H1 (cell line): ENCODE measurements at regions not wholly inside any gene's neighbourhood (a gene's known extent, or its start where the extent isn't known, plus 50 kb on each side); places are given as distances from the start of the nearest gene placed in this dataset.
"Not testable (repeated sequence)": the region's sequence is repeated elsewhere in the genome, so short reads cannot be mapped to it uniquely, and the experiment has no call there.

ENCODE experiments used
- CTCF ChIA-PET: fragments of 300-600 bp; sonication (Branson Sonifier 250); formaldehyde crosslinking; loops from one replicate; lab custom pipeline; 2021; ENCODE audit not compliant: partially characterized antibody; lab: Charles Lee
- POLR2A ChIA-PET: fragments of 300-600 bp; sonication (Branson Sonifier 250); formaldehyde crosslinking; loops from one replicate; lab custom pipeline; 2021; ENCODE audit warnings: inconsistent platforms; ENCODE audit not compliant: partially characterized antibody; lab: Charles Lee
- DNase-seq, 2 experiments: peaks; one replicate each; pipeline versions ENCODE4 v3.0.0 to v3.0.0-alpha.2; 2010 to 2022; ENCODE audit warnings: low spot score in 2 of 2, low read depth in 1 of 2, mixed read lengths in 1 of 2
- FAIRE-seq: peaks from 2 replicates; lab custom pipeline; 2011; peaks lifted over from hg19 to GRCh38; lab: Jason Lieb, UNC
- H2AFZ ChIP-seq: 2 replicates; pipeline ENCODE4 v1.8.1; 2012; ENCODE audit warnings: low read length, inconsistent platforms
- H2AK5ac ChIP-seq: 2 replicates; pipeline ENCODE4 v1.6.1; 2013; ENCODE audit warnings: low read depth, low read length
- H2BK120ac ChIP-seq: replicated peaks from 2 replicates; pipeline ENCODE3; 2013; ENCODE audit warnings: low read depth, low read length, inconsistent platforms
- H2BK12ac ChIP-seq: 2 replicates; pipeline ENCODE4 v1.6.1; 2013; ENCODE audit warnings: low read depth, low read length
- H2BK15ac ChIP-seq: 2 replicates; pipeline ENCODE4 v1.6.1; 2013; ENCODE audit warnings: low read length
- H2BK20ac ChIP-seq: 2 replicates; pipeline ENCODE4 v1.6.1; 2013; ENCODE audit warnings: low read length
- H2BK5ac ChIP-seq: 2 replicates; pipeline ENCODE4 v1.6.1; 2013; ENCODE audit warnings: low read depth, low read length
- H3K14ac ChIP-seq: 2 replicates; pipeline ENCODE4 v1.6.1; 2013; ENCODE audit warnings: inconsistent platforms; ENCODE audit not compliant: insufficient read length
- H3K18ac ChIP-seq: 2 replicates; pipeline ENCODE4 v1.6.1; 2013; ENCODE audit warnings: low read length; ENCODE audit errors: extremely low read depth
- H3K23ac ChIP-seq: 2 replicates; pipeline ENCODE4 v1.6.1; 2013; ENCODE audit warnings: inconsistent platforms; ENCODE audit not compliant: insufficient read length
- H3K23me2 ChIP-seq: 2 replicates; pipeline ENCODE4 v1.6.1; 2013; ENCODE audit warnings: low read depth, low read length
- H3K27ac ChIP-seq: 2 replicates; pipeline ENCODE4 v1.6.1; 2011; ENCODE audit warnings: low read depth, low read length, inconsistent platforms
- H3K27me3 ChIP-seq, 4 experiments: replicated peaks in 1 of 4; 1 replicate in 1 of 4; 2 replicates in 3 of 4; pipeline versions ENCODE4 v1.6.1 to v1.8.1; 2011 to 2013; ENCODE audit warnings: low read length in 3 of 4, mild to moderate bottlenecking in 3 of 4, inconsistent platforms in 2 of 4, mixed read lengths in 2 of 4, moderate library complexity in 1 of 4; ENCODE audit not compliant: control insufficient read depth in 3 of 4, insufficient read depth in 3 of 4; ENCODE audit errors: extremely low read depth in 1 of 4
- H3K36me3 ChIP-seq, 4 experiments: 2 replicates each; pipeline versions ENCODE4 v1.6.1 to v1.8.1; 2011 to 2013; ENCODE audit warnings: mild to moderate bottlenecking in 4 of 4, low read length in 3 of 4, moderate library complexity in 2 of 4, control low read depth in 1 of 4, inconsistent platforms in 1 of 4; ENCODE audit not compliant: insufficient read depth in 4 of 4, control insufficient read depth in 2 of 4
- H3K4ac ChIP-seq: replicated peaks from 2 replicates; pipeline ENCODE3; 2013; ENCODE audit warnings: low read length, low read depth, mixed read lengths, inconsistent platforms; ENCODE audit not compliant: insufficient read length
- H3K4me1 ChIP-seq, 4 experiments: replicated peaks in 1 of 4; 1 replicate in 1 of 4; 2 replicates in 3 of 4; pipeline versions ENCODE4 v1.6.1 to v1.8.1; 2011 to 2013; ENCODE audit warnings: low read length in 3 of 4, inconsistent platforms in 2 of 4, mixed read lengths in 1 of 4; ENCODE audit not compliant: insufficient read depth in 4 of 4, control insufficient read depth in 3 of 4
- H3K4me2 ChIP-seq, 2 experiments: 2 replicates each; pipeline versions ENCODE4 v1.6.1 to v1.8.1; 2011 to 2013; ENCODE audit warnings: low read depth in 2 of 2, low read length in 2 of 2, control low read depth in 1 of 2, inconsistent platforms in 1 of 2, mild to moderate bottlenecking in 1 of 2; ENCODE audit not compliant: insufficient read depth in 1 of 2
- H3K4me3 ChIP-seq, 4 experiments: fragments of 200-600, 300-600 bp in 1 of 4; sonication (generic), shearing (Covaris generic), sonication (Bioruptor Twin) in 1 of 4; 2 replicates each; pipeline versions ENCODE4 v1.5.1 to v1.8.1; 2011 to 2016; ENCODE audit warnings: low read length in 4 of 4, low read depth in 3 of 4, control low read depth in 2 of 4, inconsistent platforms in 2 of 4, mild to moderate bottlenecking in 2 of 4, mixed read lengths in 1 of 4, moderate library complexity in 1 of 4; ENCODE audit not compliant: insufficient read depth in 2 of 4; ENCODE audit errors: extremely low read depth in 1 of 4
- H3K56ac ChIP-seq: replicated peaks from 2 replicates; pipeline ENCODE3; 2013; ENCODE audit warnings: low read depth, mild to moderate bottlenecking, mixed read lengths, low read length, inconsistent platforms; ENCODE audit not compliant: insufficient read length
- H3K79me1 ChIP-seq: 2 replicates; pipeline ENCODE4 v1.6.1; 2013; ENCODE audit warnings: low read depth, low read length, control low read depth
- H3K79me2 ChIP-seq, 2 experiments: 2 replicates each; pipeline versions ENCODE4 v1.6.1 to v1.8.1; 2012 to 2013; ENCODE audit warnings: low read length in 2 of 2, mild to moderate bottlenecking in 2 of 2, inconsistent platforms in 1 of 2; ENCODE audit not compliant: insufficient read depth in 2 of 2, control insufficient read depth in 1 of 2
- H3K9ac ChIP-seq, 4 experiments: replicated peaks in 1 of 4; 1 replicate in 1 of 4; 2 replicates in 3 of 4; pipeline versions ENCODE4 v1.6.1 to v1.8.1; 2011 to 2013; ENCODE audit warnings: low read depth in 3 of 4, low read length in 3 of 4, control low read depth in 2 of 4, mild to moderate bottlenecking in 2 of 4, moderate library complexity in 2 of 4, inconsistent platforms in 1 of 4; ENCODE audit errors: extremely low read depth in 1 of 4
- H3K9me3 ChIP-seq, 2 experiments: 2 replicates each; pipeline versions ENCODE4 v1.6.1 to v1.8.1; 2012 to 2013; ENCODE audit warnings: mild to moderate bottlenecking in 2 of 2, moderate library complexity in 2 of 2, control low read depth in 1 of 2, inconsistent platforms in 1 of 2, low read depth in 1 of 2, low read length in 1 of 2, mixed read lengths in 1 of 2; ENCODE audit not compliant: insufficient read depth in 2 of 2
- H4K20me1 ChIP-seq, 2 experiments: replicated peaks in 1 of 2; 2 replicates each; pipeline versions ENCODE3 to v1.8.1; 2011 to 2013; ENCODE audit warnings: inconsistent platforms in 2 of 2, low read length in 2 of 2, mild to moderate bottlenecking in 1 of 2; ENCODE audit not compliant: insufficient read depth in 2 of 2, control insufficient read depth in 1 of 2
- H4K5ac ChIP-seq: 2 replicates; pipeline ENCODE4 v1.6.1; 2013; ENCODE audit warnings: low read length, low read depth, mixed read lengths, inconsistent platforms; ENCODE audit not compliant: insufficient read length
- H4K8ac ChIP-seq: 2 replicates; pipeline ENCODE4 v1.8.0; 2013; ENCODE audit warnings: mild to moderate bottlenecking, moderate library complexity, low read length, inconsistent platforms; ENCODE audit not compliant: insufficient read depth; ENCODE audit errors: extremely low read depth
- H4K91ac ChIP-seq: replicated peaks from 2 replicates; pipeline ENCODE3; 2013; ENCODE audit warnings: low read length, mixed read lengths, inconsistent platforms; ENCODE audit not compliant: insufficient read length
- WGBS, 2 experiments: shearing (Covaris generic) in 1 of 2; methylation state at CpG; one replicate each; pipeline versions ENCODE4 v1.1.6 to v1.1.7; 2013 to 2015; ENCODE audit warnings: low lambda C conversion rate in 2 of 2, mixed read lengths in 2 of 2, inconsistent platforms in 1 of 2, low coverage in 1 of 2, missing lambda C conversion rate in 1 of 2; ENCODE audit not compliant: insufficient replicate concordance in 2 of 2, insufficient coverage in 1 of 2, insufficient read length in 1 of 2; ENCODE audit errors: extremely low coverage in 1 of 2, missing lambda C conversion rate in 1 of 2; 5-methylcytosine and 5-hydroxymethylcytosine counted together

DNA sequence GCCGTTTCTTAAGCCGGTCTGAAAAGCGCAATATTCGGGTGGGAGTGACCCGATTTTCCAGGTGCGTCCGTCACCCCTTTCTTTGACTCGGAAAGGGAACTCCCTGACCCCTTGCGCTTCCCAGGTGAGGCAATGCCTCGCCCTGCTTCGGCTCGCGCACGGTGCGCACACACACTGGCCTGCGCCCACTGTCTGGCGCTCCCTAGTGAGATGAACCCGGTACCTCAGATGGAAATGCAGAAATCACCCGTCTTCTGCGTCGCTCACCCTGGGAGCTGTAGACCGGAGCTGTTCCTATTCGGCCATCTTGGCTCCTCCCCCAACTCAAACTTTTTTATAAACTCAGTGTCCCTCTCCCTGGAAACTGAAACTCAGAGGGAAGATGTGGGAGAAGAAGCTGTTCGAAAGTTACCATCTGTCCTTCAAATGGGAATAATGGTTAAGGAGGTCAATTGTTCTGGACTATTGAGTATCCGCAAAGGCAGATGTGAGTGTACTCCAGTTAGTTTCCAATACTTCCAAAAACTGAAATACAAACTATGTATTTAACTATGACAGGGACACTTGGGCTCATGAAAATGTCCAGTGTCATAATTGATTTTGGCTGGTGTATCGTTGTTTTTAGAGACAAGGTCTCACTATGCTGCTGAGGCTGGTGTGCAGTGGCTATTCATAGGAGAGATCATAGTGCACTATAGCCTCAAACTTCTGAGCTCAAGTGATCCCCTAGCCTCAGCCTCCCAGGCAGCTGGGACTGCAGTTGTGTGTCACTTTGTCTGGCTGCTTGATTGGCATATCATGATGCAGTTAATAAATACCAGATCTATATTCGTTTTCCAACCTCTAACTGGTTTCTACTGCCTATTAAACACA is 67.8 kb upstream of the OSBPL3 start:
- POLR2A ChIA-PET: not testable (repeated sequence)
- H3K4me3 ChIP-seq: peak overlapping the region in 2 of 4 experiments; percentile 22 to 29; a peak in 2 of 8 replicates
- peak in 1 of 2 experiments; percentile 44 for DNase-seq

More for the DNA sequence above, 67.8 kb upstream of the OSBPL3 start:
- WGBS, 2 experiments: 90% methylated on average over 9 of the region's 27 CpGs; no CpG with 5 or more reads in 1 of the 2 experiments
- not testable (repeated sequence) for H3K23ac ChIP-seq, H3K9me3 ChIP-seq, H3K79me2 ChIP-seq, H3K36me3 ChIP-seq, H3K27me3 ChIP-seq, H3K4me1 ChIP-seq, H2BK15ac ChIP-seq, H3K23me2 ChIP-seq, H4K91ac ChIP-seq, H3K56ac ChIP-seq, H2AFZ ChIP-seq, H4K8ac ChIP-seq, H3K4ac ChIP-seq, FAIRE-seq, H2BK12ac ChIP-seq, H3K9ac ChIP-seq, H2AK5ac ChIP-seq, H2BK5ac ChIP-seq, H4K20me1 ChIP-seq, H3K27ac ChIP-seq, H3K14ac ChIP-seq, H3K79me1 ChIP-seq
- CTCF ChIA-PET: interaction anchor here (0.6 to 1.5 kb wide), 4 partner anchors 11 to 419 kb away, joined by 3 to 5 read pairs (median 3); no protein-coding TSS in a partner anchor
- Histone ChIP-seq H3K18ac (0 out of 2 replicates have a peak overlapping the region, but pooled peaks have one; percentile 26), H2BK20ac (peak overlapping the region; percentile 87; the same call in 1 of the 2 replicates), H3K4me2 (peak overlapping the region in 1 of 2 experiments; percentile 53; a peak in 2 of 4 replicates), H2BK120ac (peak overlapping the region; percentile 60), H4K5ac (peak overlapping the region; percentile 15)
